ENCODE measurements at regions not wholly inside any gene's neighbourhood (a gene's known extent, or its start where the extent isn't known, plus 50 kb on each side); places are given as distances from the start of the nearest gene placed in this dataset.

- no peaks in the 10 kb centered on the region for H3K36me3 ChIP-seq (ENCODE audit: control insufficient read depth in 2 of 3, insufficient read depth in 3 of 3, low read length in 3 of 3)
- TF ChIP-seq CTCF (IDR thresholded peaks at IDR 0.05; ENCODE audit: borderline replicate concordance, extremely low read depth, insufficient read depth) = no peak
- H3K9me3 ChIP-seq (ENCODE audit: control insufficient read depth in 2 of 3, insufficient read depth in 1 of 3, low read length in 3 of 3) = no peaks in the 10 kb centered on the region
- H3K27ac ChIP-seq (ENCODE audit: low read depth in 2 of 2, low read length in 2 of 2) = no peak overlapping the region
- no peak overlapping the region for H3K9ac ChIP-seq (ENCODE audit: low read length in 3 of 3)
- intact Hi-C loops (cut with DNase I) = no loop called here
- FAIRE-seq (peak; percentile 74), DNase-seq (no peak)
- no peaks in the 10 kb centered on the region for H3K27me3 ChIP-seq (ENCODE audit: control insufficient read depth, insufficient read depth, low read length)
- no peak overlapping the region for H3K4me3 ChIP-seq (ENCODE audit: low read length in 3 of 3)
- no peaks in the 10 kb centered on the region for H3K4me1 ChIP-seq (ENCODE audit: control insufficient read depth in 2 of 3, insufficient read depth in 2 of 3, low read depth in 1 of 3, low read length in 3 of 3)
Observed at GRCh38 chr17:13740686-13741085, 139.0 kb upstream of the HS3ST3A1 start.

- H3K4me3 ChIP-seq (ENCODE audit: low read length in 3 of 3) = no peak overlapping the region
- no peaks in the 10 kb centered on the region for H3K27me3 ChIP-seq (ENCODE audit: control insufficient read depth, insufficient read depth, low read length)
- intact Hi-C loops (cut with DNase I) = no loop called here
- no peak overlapping the region for H3K9ac ChIP-seq (ENCODE audit: low read length in 3 of 3)
- DNase-seq (no peak), FAIRE-seq (no peak)
- H3K27ac ChIP-seq (ENCODE audit: low read depth in 2 of 2, low read length in 2 of 2) = no peak overlapping the region
- H3K9me3 ChIP-seq (ENCODE audit: control insufficient read depth in 2 of 3, insufficient read depth in 1 of 3, low read length in 3 of 3) = no peaks in the 10 kb centered on the region
- H3K36me3 ChIP-seq (ENCODE audit: control insufficient read depth in 2 of 3, insufficient read depth in 3 of 3, low read length in 3 of 3) = no peaks in the 10 kb centered on the region
- no peak for TF ChIP-seq CTCF (IDR thresholded peaks at IDR 0.05; ENCODE audit: borderline replicate concordance, extremely low read depth, insufficient read depth)
- H3K4me1 ChIP-seq (ENCODE audit: control insufficient read depth in 2 of 3, insufficient read depth in 2 of 3, low read depth in 1 of 3, low read length in 3 of 3) = no peaks in the 10 kb centered on the region
Observed at GRCh38 chr17:13741744-13742143, 140.0 kb upstream of the HS3ST3A1 start.

- H3K4me1 ChIP-seq (ENCODE audit: control insufficient read depth in 2 of 3, insufficient read depth in 2 of 3, low read depth in 1 of 3, low read length in 3 of 3) = no peaks in the 10 kb centered on the region
- no peaks in the 10 kb centered on the region for H3K27me3 ChIP-seq (ENCODE audit: control insufficient read depth, insufficient read depth, low read length)
- no peak for TF ChIP-seq CTCF (IDR thresholded peaks at IDR 0.05; ENCODE audit: borderline replicate concordance, extremely low read depth, insufficient read depth)
- intact Hi-C loops (cut with DNase I) = no loop called here
- H3K9ac ChIP-seq (ENCODE audit: low read length in 3 of 3) = no peak overlapping the region
- no peak overlapping the region for H3K4me3 ChIP-seq (ENCODE audit: low read length in 3 of 3)
- FAIRE-seq (no peak), DNase-seq (no peak)
- H3K36me3 ChIP-seq (ENCODE audit: control insufficient read depth in 2 of 3, insufficient read depth in 3 of 3, low read length in 3 of 3) = no peaks in the 10 kb centered on the region
- H3K27ac ChIP-seq (ENCODE audit: low read depth in 2 of 2, low read length in 2 of 2) = no peak overlapping the region
- no peaks in the 10 kb centered on the region for H3K9me3 ChIP-seq (ENCODE audit: control insufficient read depth in 2 of 3, insufficient read depth in 1 of 3, low read length in 3 of 3)
Observed at GRCh38 chr17:13743906-13744305, 142.2 kb upstream of the HS3ST3A1 start.

- Histone ChIP-seq H3K4me3 (ENCODE audit: low read length in 3 of 3) (no peak overlapping the region), H3K36me3 (ENCODE audit: control insufficient read depth in 2 of 3, insufficient read depth in 3 of 3, low read length in 3 of 3) (no peaks in the 10 kb centered on the region), H3K9me3 (ENCODE audit: control insufficient read depth in 2 of 3, insufficient read depth in 1 of 3, low read length in 3 of 3) (no peaks in the 10 kb centered on the region), H3K27ac (ENCODE audit: low read depth in 2 of 2, low read length in 2 of 2) (no peak overlapping the region), H3K9ac (ENCODE audit: low read length in 3 of 3) (no peak overlapping the region), H3K4me1 (ENCODE audit: control insufficient read depth in 2 of 3, insufficient read depth in 2 of 3, low read depth in 1 of 3, low read length in 3 of 3) (no peaks in the 10 kb centered on the region), H3K27me3 (ENCODE audit: control insufficient read depth, insufficient read depth, low read length) (no peaks in the 10 kb centered on the region)
- intact Hi-C loops (cut with DNase I) = no loop called here
- no peak for TF ChIP-seq CTCF (IDR thresholded peaks at IDR 0.05; ENCODE audit: borderline replicate concordance, extremely low read depth, insufficient read depth)
- no peak for FAIRE-seq
- DNase-seq = no peak
Observed at GRCh38 chr17:13746404-13746803, 144.7 kb upstream of the HS3ST3A1 start.

All from kidney (tissue), 13 donors.